Keratinocyte (primary cell): ENCODE measurements at regions not wholly inside any gene's neighbourhood (a gene's known extent, or its start where the extent isn't known, plus 50 kb on each side); places are given as distances from the start of the nearest gene placed in this dataset.

Experiments used
- EZH2 ChIP-seq: IDR thresholded peaks from one replicate; pipeline ENCODE4 v1.6.1; 2012; ENCODE audit warnings: inconsistent platforms, mild to moderate bottlenecking, low read length, moderate library complexity
- TF ChIP-seq, protein P1 (sequence below), 3 experiments: IDR thresholded peaks in 1 of 3; conservative IDR thresholded peaks in 1 of 3; optimal IDR thresholded peaks in 1 of 3; 2 replicates in 2 of 3; 3 replicates in 1 of 3; pipeline versions ENCODE3 to v1.5.1; 2011; ENCODE audit warnings: low read length in 3 of 3, mild to moderate bottlenecking in 3 of 3, moderate library complexity in 2 of 3, control low read depth in 1 of 3, inconsistent platforms in 1 of 3; ENCODE audit not compliant: insufficient read depth in 2 of 3; ENCODE audit errors: extremely low read depth in 1 of 3

DNA sequence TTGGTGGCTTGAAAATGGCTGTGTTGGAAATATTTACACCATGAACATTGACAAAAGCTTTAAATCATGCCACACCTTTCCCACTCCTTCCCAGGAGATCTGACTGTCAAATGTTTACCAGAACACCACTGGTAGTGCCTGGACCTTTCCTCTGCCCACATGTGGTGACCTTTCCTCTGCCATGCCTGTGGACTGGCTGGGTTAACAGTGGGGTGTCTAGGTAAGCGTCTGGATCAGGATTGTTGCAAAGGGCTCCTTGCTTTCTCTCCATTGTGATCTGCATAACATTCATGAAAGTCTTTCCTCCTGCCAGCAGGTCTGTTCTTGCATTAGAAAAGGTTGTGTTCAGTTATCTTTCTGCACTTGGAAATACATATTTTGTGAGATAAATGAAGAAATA, 572.7 kb downstream of the DHX35 start:
- TF ChIP-seq, protein P1, sequence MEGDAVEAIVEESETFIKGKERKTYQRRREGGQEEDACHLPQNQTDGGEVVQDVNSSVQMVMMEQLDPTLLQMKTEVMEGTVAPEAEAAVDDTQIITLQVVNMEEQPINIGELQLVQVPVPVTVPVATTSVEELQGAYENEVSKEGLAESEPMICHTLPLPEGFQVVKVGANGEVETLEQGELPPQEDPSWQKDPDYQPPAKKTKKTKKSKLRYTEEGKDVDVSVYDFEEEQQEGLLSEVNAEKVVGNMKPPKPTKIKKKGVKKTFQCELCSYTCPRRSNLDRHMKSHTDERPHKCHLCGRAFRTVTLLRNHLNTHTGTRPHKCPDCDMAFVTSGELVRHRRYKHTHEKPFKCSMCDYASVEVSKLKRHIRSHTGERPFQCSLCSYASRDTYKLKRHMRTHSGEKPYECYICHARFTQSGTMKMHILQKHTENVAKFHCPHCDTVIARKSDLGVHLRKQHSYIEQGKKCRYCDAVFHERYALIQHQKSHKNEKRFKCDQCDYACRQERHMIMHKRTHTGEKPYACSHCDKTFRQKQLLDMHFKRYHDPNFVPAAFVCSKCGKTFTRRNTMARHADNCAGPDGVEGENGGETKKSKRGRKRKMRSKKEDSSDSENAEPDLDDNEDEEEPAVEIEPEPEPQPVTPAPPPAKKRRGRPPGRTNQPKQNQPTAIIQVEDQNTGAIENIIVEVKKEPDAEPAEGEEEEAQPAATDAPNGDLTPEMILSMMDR (optimal IDR thresholded peaks at IDR 0.05 in 1 of 3, IDR thresholded peaks at IDR 0.05 in 1 of 3, conservative IDR thresholded peaks at IDR 0.05 in 1 of 3; ENCODE audit: extremely low read depth in 1 of 3, insufficient read depth in 2 of 3, low read length in 3 of 3), result no peak
- TF ChIP-seq EZH2, result no peak
